HuH-7 (cell line): ENCODE measurements at regions not wholly inside any gene's neighbourhood (a gene's known extent, or its start where the extent isn't known, plus 50 kb on each side); places are given as distances from the start of the nearest gene placed in this dataset.

ENCODE experiments used
- DNase-seq: peaks from one replicate; pipeline ENCODE4 v3.0.0; 2011; ENCODE audit warnings: low spot score

GRCh38 chr5:107146901-107147300, 523.8 kb downstream of the EFNA5 start:
- no peak for DNase-seq

GRCh38 chr5:107135391-107135790, 535.3 kb downstream of the EFNA5 start:
- no peak for DNase-seq

- no peak for DNase-seq
These were observed 535.8 kb downstream of the EFNA5 start for GRCh38 chr5:107134931-107135330.

- no peak for DNase-seq
These were observed 541.7 kb downstream of the EFNA5 start for GRCh38 chr5:107129051-107129450.

- DNase-seq = no peak
These were observed 542.9 kb downstream of the EFNA5 start for GRCh38 chr5:107127878-107128277.

GRCh38 chr5:107126341-107126740, 544.4 kb downstream of the EFNA5 start:
- no peak for DNase-seq

GRCh38 chr5:107124376-107124775, 546.4 kb downstream of the EFNA5 start:
- DNase-seq = no peak

GRCh38 chr5:107123014-107123413, 547.7 kb downstream of the EFNA5 start:
- DNase-seq = no peak

GRCh38 chr5:107121793-107122519, 548.8 kb downstream of the EFNA5 start:
- no peak for DNase-seq

GRCh38 chr5:107119656-107120055, 551.1 kb downstream of the EFNA5 start:
- no peak for DNase-seq

- no peak for DNase-seq
These were observed 552.3 kb downstream of the EFNA5 start for GRCh38 chr5:107118184-107119019.

- DNase-seq = no peak
These were observed 558.5 kb downstream of the EFNA5 start for GRCh38 chr5:107112216-107112615.

GRCh38 chr5:107104040-107104995, 566.4 kb downstream of the EFNA5 start:
- peak; percentile 1 for DNase-seq

- DNase-seq = no peak
These were observed 567.2 kb downstream of the EFNA5 start for GRCh38 chr5:107103522-107103921.

- no peak for DNase-seq
These were observed 570.6 kb downstream of the EFNA5 start for GRCh38 chr5:107100121-107100520.

- no peak for DNase-seq
These were observed 571.2 kb downstream of the EFNA5 start for GRCh38 chr5:107099506-107099905.

- no peak for DNase-seq
These were observed 578.0 kb downstream of the EFNA5 start for GRCh38 chr5:107092695-107093094.

GRCh38 chr5:107090506-107090905, 580.2 kb downstream of the EFNA5 start:
- DNase-seq = no peak

- DNase-seq = no peak
These were observed 581.8 kb downstream of the EFNA5 start for GRCh38 chr5:107088907-107089306.

GRCh38 chr5:107085572-107085971, 585.2 kb downstream of the EFNA5 start:
- DNase-seq = peak; percentile 0

- no peak for DNase-seq
These were observed 595.7 kb downstream of the EFNA5 start for GRCh38 chr5:107074996-107075395.

- DNase-seq = no peak
These were observed 597.8 kb downstream of the EFNA5 start for GRCh38 chr5:107072967-107073366.
